Rectal smooth muscle tissue (tissue), 1 donor: ENCODE measurements at regions not wholly inside any gene's neighbourhood (a gene's known extent, or its start where the extent isn't known, plus 50 kb on each side); places are given as distances from the start of the nearest gene placed in this dataset.

Experiments
- H3K27ac ChIP-seq: one replicate; pipeline ENCODE4 v1.7.0; 2013; ENCODE audit warnings: low read depth, low read length, inconsistent platforms
- H3K27me3 ChIP-seq: one replicate; pipeline ENCODE4 v1.7.0; 2013; ENCODE audit warnings: low read length; ENCODE audit not compliant: control insufficient read depth, insufficient read depth
- H3K36me3 ChIP-seq: one replicate; pipeline ENCODE4 v1.7.0; 2013; ENCODE audit warnings: low read length; ENCODE audit not compliant: control insufficient read depth, insufficient read depth
- H3K4me1 ChIP-seq: one replicate; pipeline ENCODE4 v1.7.0; 2013; ENCODE audit warnings: low read length; ENCODE audit not compliant: control insufficient read depth, insufficient read depth
- H3K4me3 ChIP-seq: one replicate; pipeline ENCODE4 v1.7.0; 2013; ENCODE audit warnings: low read length
- H3K9ac ChIP-seq: one replicate; pipeline ENCODE4 v1.7.0; 2013; ENCODE audit warnings: low read length

DNA sequence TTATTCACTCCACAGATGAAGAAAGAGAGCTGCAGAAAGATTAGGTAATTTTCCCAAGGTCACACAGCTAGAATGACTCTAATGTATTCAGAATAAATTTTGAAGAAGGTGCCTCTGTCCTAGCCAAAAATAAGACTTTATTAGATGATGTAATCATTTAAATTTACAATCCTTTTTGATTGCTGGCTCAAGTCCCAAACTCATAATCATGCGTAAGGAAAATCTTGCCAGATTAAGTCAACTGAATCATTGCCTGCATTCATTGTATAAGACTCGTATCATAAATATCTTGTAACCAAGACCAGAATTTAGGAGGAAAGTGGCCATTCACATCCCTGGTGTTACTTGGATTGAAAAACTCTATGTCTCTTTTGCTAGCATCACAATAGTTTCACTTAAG, 53.1 kb upstream of the STK39 start:
- H3K36me3 ChIP-seq = no peaks in the 10 kb centered on the region
- H3K4me1 ChIP-seq = no peaks in the 10 kb centered on the region
- no peaks in the 10 kb centered on the region for H3K27me3 ChIP-seq
- H3K27ac ChIP-seq = no peak overlapping the region
- no peak overlapping the region for H3K9ac ChIP-seq
- H3K4me3 ChIP-seq = no peak overlapping the region

DNA sequence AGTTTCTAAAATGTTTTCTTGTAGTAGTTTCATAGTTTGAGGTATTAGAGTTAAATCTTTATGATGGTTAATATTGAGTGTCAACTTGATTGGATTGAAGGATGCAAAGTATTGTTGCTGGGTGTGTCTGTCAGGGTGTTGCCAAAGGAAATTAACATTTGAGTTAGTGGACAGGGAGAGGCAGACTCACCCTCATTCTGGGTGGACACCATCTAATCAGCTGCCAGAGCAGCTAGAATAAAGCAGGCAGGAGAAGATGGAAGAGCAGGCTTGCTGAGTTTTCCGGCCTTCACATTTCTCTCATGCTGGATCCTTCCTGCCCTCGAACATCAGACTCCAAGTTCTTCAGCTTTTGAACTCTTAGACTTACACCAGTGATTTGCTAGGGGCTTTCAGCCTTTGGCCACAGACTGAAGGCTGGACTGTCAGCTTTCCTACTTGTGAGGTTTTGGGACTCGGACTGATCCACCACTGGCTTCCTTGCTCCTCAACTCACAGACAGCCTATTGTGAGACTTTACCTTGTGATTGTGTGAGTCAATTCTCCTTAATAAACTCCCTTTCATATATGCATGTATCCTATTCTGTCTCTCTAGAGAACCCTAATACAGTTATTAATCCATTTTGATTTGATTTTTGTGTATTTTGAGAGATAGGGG, 56.8 kb upstream of the STK39 start:
- Histone ChIP-seq H3K27me3 (no peaks in the 10 kb centered on the region), H3K27ac (no peak overlapping the region), H3K36me3 (no peaks in the 10 kb centered on the region), H3K4me3 (no peak overlapping the region), H3K4me1 (no peaks in the 10 kb centered on the region), H3K9ac (no peak overlapping the region)

DNA sequence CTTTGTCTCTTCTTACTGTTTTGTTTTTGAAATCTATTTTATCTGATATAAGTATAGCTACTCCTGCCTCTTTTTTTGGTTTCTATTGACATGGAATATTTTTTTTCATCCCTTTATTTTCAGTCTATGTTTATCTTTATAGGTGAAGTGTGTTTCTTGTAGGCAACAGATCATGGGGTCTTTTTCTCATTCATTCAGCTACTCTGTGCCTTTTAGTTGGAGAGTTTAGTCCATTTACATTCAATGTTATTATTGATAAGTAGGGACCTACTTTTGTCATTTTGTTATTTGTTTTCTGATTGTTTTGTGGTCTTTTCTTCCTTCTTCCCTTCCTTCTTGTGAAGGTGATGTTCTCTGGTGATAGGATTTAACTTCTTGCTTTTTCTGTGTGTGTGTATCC, 60.0 kb upstream of the STK39 start:
- Histone ChIP-seq H3K27me3 (no peaks in the 10 kb centered on the region), H3K36me3 (no peaks in the 10 kb centered on the region), H3K9ac (no peak overlapping the region), H3K27ac (no peak overlapping the region), H3K4me3 (no peak overlapping the region), H3K4me1 (peaks cover 4% of the 10 kb centered on the region)

DNA sequence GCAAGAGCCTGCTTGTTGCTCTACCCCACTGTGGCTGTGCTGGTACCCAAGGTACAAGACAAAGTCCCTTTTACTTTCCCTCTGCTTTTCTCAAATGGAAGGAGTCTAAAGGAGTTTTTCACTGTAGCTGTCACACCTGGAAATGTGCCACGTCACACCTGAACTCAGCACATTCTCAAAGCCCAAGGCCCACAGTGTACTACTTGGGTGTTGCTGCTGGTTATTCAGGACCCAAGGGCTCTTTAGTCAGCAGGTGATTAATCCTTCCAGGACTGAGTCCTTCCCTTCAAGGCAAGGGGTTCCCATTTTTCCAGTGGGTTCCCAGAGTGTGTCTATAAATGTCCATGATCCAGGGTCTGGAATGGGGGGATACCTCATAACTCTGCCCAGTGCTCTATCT, 63.2 kb upstream of the STK39 start:
- no peak overlapping the region for H3K27ac ChIP-seq

DNA sequence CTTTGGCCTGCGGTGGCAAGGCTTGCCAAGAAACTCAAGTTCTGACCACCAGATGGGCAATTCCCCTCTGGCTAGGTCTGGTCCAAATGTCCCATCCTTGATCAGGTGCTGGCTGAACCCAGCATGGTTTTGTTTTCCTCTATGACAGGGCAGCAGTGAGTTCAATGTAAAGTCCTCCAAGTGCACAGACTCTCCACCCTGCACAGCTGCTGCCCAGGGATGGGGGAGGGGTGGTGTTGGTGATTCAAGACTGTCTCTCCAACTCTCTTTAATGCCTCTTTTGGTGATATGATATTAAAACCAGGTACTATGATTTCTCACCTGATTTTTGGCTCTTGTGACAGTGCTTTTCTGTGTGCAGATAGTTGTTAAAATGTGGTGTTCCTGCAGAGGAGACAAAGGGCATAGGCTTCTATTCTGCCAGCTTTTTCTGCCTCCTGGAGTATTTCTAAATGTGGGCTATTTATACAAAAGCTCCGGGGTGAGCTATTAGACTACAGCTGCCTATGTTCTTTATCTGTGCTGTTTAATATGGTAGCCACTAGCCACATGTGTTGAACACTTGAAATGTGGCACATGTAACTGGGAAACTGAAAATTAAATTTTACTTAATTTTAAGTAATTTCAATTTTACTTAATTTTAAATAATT, 64.0 kb upstream of the STK39 start:
- H3K9ac ChIP-seq = no peak overlapping the region
- no peak overlapping the region for H3K27ac ChIP-seq
- peaks cover 15% of the 10 kb centered on the region for H3K4me1 ChIP-seq
- no peaks in the 10 kb centered on the region for H3K27me3 ChIP-seq
- no peaks in the 10 kb centered on the region for H3K36me3 ChIP-seq
- H3K4me3 ChIP-seq = no peak overlapping the region

More for the DNA sequence above, 63.2 kb upstream of the STK39 start:
- H3K4me1 ChIP-seq = peaks cover 10% of the 10 kb centered on the region
- H3K4me3 ChIP-seq = no peak overlapping the region
- H3K9ac ChIP-seq = no peak overlapping the region
- no peaks in the 10 kb centered on the region for H3K27me3 ChIP-seq
- H3K36me3 ChIP-seq = no peaks in the 10 kb centered on the region

DNA sequence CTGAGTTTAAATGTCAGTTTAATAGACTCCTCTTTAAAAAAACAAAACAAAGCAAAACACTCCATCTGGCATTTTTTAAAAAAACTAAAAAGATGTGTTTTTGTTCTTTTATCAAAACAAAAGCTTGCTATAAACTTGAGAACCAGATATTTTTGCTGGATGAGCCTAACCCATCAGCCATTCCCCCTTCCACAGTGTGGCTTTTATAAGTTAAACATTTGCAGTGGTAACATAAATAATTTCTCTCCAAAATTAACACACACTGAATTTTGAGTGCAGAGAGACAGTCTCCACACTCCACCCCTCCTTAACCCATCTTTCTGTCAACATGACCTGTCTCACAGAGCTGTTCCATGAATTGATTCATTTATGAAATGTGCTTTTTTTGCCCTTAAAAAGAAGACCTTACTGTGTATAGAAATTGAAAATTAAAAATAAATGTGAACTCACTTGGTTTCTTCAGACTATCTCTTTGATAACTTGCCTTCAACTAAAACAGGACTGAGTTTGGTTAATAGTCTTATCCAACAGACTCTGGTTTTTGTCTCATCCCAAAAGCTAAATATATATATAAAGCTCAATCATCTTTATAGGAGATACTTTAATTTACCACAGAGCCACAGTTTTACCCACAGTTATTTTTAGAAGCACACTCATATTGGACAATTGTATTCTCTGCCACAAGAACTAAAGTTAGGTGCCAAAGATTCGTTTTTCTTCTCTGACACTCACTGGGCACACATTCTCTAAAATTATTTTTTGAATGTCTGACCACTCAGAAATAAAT, 64.8 kb upstream of the STK39 start:
- Histone ChIP-seq H3K4me3 (no peak overlapping the region), H3K9ac (no peak overlapping the region), H3K27ac (peak overlapping the region; percentile 33), H3K27me3 (no peaks in the 10 kb centered on the region), H3K36me3 (no peaks in the 10 kb centered on the region), H3K4me1 (peaks cover 15% of the 10 kb centered on the region)

DNA sequence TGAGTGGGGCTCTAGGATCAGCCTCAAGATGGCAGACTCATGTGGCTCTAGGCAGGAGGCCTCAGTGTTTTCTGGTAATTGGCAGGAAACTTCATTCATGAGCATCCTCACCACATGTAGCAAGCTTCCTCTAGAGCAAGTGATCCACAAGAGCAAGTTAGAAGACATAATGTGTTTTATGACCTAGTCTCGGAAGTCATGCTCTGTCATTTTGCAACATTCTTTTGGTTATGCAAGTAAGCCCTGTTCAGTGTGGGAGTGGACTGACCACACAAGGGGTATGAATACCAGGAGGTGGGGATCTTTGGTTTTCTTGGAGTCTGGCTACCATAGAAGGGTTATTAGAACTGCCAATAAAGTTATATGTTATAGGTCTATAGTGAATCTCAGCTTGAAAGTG, 66.8 kb upstream of the STK39 start:
- no peaks in the 10 kb centered on the region for H3K36me3 ChIP-seq
- H3K4me3 ChIP-seq = no peak overlapping the region
- H3K9ac ChIP-seq = no peak overlapping the region
- no peak overlapping the region for H3K27ac ChIP-seq
- no peaks in the 10 kb centered on the region for H3K27me3 ChIP-seq
- H3K4me1 ChIP-seq = peaks cover 15% of the 10 kb centered on the region

DNA sequence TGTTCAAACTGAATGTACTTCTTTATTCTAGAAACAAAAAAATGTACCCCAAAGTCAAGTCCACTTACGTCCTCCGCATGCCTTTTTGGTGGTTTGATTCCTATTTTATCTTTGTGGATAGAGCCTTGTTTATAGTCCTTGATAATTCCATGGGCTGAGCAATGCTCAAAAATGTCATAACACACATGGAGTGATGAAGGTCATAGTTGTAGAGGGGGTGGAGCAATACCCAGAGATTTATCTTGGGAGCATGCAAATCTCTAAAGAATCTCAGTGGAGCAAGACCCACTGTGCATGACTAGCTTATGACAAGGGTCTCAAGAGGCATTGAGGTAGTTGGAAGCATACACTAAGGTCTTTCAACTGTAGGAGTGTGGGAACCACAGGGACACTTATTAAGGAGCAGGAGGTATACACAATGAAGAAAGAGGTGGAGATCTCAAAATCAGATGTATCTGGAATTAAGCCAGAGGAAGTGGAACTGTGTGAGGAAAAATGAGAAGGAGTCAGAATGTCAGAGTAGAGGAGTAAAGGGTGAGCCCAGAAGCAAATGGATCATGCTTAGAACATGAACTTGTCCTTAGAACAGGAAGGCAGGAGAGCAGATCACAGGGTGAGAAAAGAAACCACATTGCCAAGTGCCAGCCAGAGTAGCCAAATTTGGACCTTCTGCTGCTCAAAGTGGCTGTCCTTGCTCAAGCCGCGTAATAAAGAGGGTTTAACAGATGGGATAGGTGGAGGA, 68.1 kb upstream of the STK39 start:
- no peaks in the 10 kb centered on the region for H3K36me3 ChIP-seq
- H3K27ac ChIP-seq = peak overlapping the region; percentile 52
- no peak overlapping the region for H3K4me3 ChIP-seq
- no peaks in the 10 kb centered on the region for H3K27me3 ChIP-seq
- peaks cover 15% of the 10 kb centered on the region for H3K4me1 ChIP-seq
- H3K9ac ChIP-seq = no peak overlapping the region

DNA sequence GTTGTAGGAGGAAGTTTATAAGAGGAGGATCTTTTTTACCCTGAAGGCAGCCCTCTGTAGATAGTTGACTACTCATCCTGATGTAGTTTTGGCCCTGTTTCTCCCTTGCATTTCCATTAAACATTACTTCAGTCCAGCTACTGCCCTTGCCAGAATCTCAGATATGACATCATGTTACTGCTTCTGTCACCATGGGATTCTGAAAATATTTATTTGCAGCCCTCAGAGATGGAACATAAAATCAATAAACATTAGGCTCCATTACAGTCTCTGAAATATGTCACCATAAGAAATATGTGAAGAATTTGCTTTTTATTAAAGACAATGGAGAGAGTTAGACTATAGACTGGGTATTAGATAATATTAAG, 68.7 kb upstream of the STK39 start:
- Histone ChIP-seq H3K27me3 (no peaks in the 10 kb centered on the region), H3K4me3 (no peak overlapping the region), H3K4me1 (peaks cover 15% of the 10 kb centered on the region), H3K36me3 (no peaks in the 10 kb centered on the region), H3K27ac (peak overlapping the region; percentile 52), H3K9ac (no peak overlapping the region)

DNA sequence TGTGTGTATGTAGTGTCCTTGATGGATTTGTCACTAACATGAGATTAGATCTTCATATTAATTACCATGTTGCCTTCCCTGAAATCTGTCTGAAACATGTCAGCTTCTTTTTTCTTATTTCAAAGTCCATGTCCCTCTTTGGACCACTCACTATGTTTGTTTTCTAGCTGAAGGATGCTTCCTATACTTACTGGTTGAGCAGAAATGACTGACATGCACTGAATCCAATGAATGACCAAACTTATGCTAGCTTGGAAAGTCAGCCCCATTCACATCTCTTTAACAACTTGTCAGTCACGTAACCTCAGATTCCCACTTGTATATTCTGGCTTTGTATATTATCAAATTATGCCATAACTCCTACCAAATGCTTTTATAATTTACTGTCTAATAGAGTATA, 69.9 kb upstream of the STK39 start:
- no peaks in the 10 kb centered on the region for H3K36me3 ChIP-seq
- H3K4me3 ChIP-seq = no peak overlapping the region
- no peak overlapping the region for H3K9ac ChIP-seq
- H3K4me1 ChIP-seq = peaks cover 12% of the 10 kb centered on the region
- no peak overlapping the region for H3K27ac ChIP-seq
- H3K27me3 ChIP-seq = no peaks in the 10 kb centered on the region

DNA sequence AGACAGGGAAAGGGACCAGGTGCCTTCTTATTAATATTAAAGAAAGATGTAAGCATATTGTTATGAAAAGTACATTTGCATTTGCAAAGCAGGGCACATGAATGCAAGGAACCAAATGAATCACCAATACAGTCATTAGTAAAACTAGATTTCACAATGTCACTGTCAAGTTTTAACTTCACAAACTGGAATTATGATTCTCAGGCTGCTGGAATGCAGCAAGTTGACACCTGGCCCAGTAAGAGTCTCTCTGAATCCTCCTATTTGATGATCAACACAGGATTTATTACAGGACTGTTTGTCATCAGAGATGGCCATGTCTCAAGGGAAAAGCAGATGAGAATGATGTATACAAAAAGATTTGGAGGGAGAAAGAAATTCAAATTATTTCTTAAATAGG, 72.9 kb upstream of the STK39 start:
- no peak overlapping the region for H3K9ac ChIP-seq
- no peak overlapping the region for H3K4me3 ChIP-seq
- H3K27ac ChIP-seq = no peak overlapping the region
- H3K36me3 ChIP-seq = no peaks in the 10 kb centered on the region
- H3K4me1 ChIP-seq = peaks cover 7% of the 10 kb centered on the region
- no peaks in the 10 kb centered on the region for H3K27me3 ChIP-seq

DNA sequence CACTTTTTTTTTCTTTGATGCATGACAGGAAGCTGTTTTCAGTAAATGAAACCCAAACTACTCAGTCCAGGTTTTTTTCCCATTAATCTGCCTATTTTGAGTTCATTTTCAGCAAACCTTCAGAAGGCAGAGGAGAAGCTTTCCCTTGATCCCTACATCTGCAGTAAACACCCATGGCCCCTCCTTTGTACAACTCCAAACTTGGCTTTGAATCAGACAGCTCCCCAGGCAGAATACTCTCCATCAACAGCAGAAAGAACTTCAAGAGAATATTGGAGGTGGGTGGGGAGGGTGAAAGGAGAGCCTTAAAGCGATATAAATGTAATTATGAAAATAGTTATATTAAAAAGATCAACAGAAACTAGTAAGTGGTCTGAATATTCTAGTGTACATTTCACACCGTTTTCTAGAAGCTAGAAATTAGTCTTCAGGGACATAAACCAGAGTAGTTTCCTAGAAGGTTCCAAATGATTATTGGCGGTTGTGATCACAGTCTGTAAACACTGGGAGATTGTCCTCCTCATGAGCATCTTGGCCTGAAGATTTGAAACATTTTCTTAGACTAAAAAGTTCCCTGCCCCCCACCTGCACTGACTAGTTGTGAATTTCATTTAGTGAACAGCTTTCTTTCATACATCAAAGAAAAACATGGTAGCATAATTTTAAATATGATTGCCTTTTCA, 75.1 kb upstream of the STK39 start:
- Histone ChIP-seq H3K4me3 (no peak overlapping the region), H3K36me3 (no peaks in the 10 kb centered on the region), H3K9ac (no peak overlapping the region), H3K4me1 (no peaks in the 10 kb centered on the region), H3K27ac (no peak overlapping the region), H3K27me3 (no peaks in the 10 kb centered on the region)
